Left ventricle myocardium inferior (tissue), 1 donor: ENCODE measurements at regions not wholly inside any gene's neighbourhood (a gene's known extent, or its start where the extent isn't known, plus 50 kb on each side); places are given as distances from the start of the nearest gene placed in this dataset.
"Not testable (repeated sequence)": the region's sequence is repeated elsewhere in the genome, so short reads cannot be mapped to it uniquely, and the experiment has no call there.

ENCODE experiments used
- DNase-seq: peaks from one replicate; pipeline ENCODE4 v3.0.0-alpha.2; 2020
- H3K27ac ChIP-seq: fragments of 200-600 bp; replicated peaks from 2 replicates; pipeline ENCODE4 v1.8.0; 2021
- H3K27me3 ChIP-seq: fragments of 200-600 bp; 2 replicates; pipeline ENCODE4 v1.8.0; 2021; ENCODE audit warnings: low read depth
- H3K36me3 ChIP-seq: fragments of 200-600 bp; 2 replicates; pipeline ENCODE4 v1.8.0; 2021
- H3K4me1 ChIP-seq: fragments of 200-600 bp; 2 replicates; pipeline ENCODE4 v1.8.0; 2021
- H3K4me3 ChIP-seq: fragments of 200-600 bp; 2 replicates; pipeline ENCODE4 v1.8.0; 2021; ENCODE audit warnings: mild to moderate bottlenecking, moderate library complexity
- H3K9me3 ChIP-seq: fragments of 200-600 bp; replicated peaks from 2 replicates; pipeline ENCODE4 v1.8.0; 2021
- intact Hi-C: fragments of 100-400 bp; cut with micrococcal nuclease; formaldehyde crosslinking; loops from one replicate; pipeline ENCODE4 v1.11.0; 2022
- TF ChIP-seq, protein P1 (sequence below): fragments of 200-600 bp; IDR thresholded peaks from 2 replicates; pipeline ENCODE4 v1.8.0; 2021; ENCODE audit warnings: antibody characterized with exemption, mild to moderate bottlenecking, borderline replicate concordance
- donor health status: DM: no; HTN: yes; CAD: no; lungs with severe emphysema.

DNA sequence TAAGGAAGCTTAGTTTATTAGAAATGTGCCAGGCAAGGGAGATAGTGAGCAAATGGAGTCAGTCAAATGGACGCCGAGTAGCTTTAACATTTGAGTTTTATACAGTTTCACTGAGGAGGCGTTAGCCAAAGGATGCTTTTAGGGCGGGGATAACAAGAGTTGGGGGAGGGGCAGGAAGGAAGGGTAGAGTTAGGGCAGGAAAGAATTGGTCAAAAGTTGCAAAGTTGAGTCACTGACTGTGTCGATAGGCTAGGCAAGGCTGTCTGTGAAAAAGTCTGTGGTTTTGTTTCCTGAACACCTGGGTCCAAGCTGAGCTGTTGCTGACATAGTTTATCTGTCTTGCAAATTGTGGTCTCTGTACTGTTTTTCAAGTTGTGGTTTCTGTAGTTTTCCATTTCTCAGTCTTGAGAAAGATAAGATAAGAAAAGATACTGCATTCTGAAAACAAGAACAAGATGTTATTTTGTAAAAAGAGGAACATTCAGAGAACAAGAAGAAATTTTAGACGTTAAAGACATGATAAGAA is 62.6 kb upstream of the RESF1 start:
- TF ChIP-seq, protein P1, sequence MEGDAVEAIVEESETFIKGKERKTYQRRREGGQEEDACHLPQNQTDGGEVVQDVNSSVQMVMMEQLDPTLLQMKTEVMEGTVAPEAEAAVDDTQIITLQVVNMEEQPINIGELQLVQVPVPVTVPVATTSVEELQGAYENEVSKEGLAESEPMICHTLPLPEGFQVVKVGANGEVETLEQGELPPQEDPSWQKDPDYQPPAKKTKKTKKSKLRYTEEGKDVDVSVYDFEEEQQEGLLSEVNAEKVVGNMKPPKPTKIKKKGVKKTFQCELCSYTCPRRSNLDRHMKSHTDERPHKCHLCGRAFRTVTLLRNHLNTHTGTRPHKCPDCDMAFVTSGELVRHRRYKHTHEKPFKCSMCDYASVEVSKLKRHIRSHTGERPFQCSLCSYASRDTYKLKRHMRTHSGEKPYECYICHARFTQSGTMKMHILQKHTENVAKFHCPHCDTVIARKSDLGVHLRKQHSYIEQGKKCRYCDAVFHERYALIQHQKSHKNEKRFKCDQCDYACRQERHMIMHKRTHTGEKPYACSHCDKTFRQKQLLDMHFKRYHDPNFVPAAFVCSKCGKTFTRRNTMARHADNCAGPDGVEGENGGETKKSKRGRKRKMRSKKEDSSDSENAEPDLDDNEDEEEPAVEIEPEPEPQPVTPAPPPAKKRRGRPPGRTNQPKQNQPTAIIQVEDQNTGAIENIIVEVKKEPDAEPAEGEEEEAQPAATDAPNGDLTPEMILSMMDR, result no peak
- Histone ChIP-seq H3K9me3 (peaks cover 6% of the 10 kb centered on the region), H3K4me1 (peaks cover 25% of the 10 kb centered on the region), H3K27me3 (no peaks in the 10 kb centered on the region), H3K36me3 (no peaks in the 10 kb centered on the region), H3K4me3 (no peak overlapping the region), H3K27ac (peak overlapping the region; percentile 77)
- intact Hi-C loops, result no loop called here
- peak; percentile 31 for DNase-seq

DNA sequence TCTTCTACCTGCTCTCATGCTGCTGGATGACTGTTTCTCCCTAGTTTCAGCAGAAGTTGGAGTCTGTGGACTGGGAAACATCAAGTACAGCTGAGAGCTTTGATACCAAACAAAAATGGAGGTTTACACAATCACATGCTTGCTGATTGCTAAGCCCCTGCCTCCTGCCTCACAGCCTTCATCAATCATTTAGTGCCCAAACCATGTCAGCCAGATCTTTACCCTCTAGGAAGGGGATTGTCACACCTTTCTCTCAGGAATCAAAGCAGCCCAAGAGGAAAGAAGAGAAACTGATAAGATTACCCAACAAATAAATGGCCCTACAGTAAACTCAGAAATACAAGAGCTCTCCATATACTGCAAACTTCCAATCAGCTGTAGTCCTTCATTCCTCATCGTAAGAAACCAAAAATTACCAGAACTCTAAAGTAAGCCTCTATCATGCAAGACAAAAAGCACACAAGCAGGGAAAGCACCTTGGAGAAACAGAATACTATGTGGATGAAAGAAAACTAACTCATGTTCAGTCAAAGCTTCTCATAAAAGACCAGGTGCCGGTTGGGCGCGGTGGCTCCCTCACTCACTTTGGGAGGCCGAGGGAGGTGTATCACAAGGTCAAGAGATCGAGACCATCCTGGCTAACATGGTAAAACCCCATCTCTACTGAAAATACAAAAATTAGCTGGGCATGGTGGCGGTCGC is 63.6 kb upstream of the RESF1 start:
- H3K27me3 ChIP-seq, result no peaks in the 10 kb centered on the region

GRCh38 chr12:31890295-31891285 is 68.6 kb upstream of the RESF1 start:
- intact Hi-C loops, result no loop called here
- Histone ChIP-seq H3K9me3 (peaks cover 9% of the 10 kb centered on the region), H3K27ac (no peak overlapping the region)

More for the DNA sequence above, 63.6 kb upstream of the RESF1 start:
- H3K36me3 ChIP-seq, result no peaks in the 10 kb centered on the region
- TF ChIP-seq, protein P1, result no peak
- intact Hi-C loops, result no loop called here
- H3K4me3 ChIP-seq, result no peak overlapping the region
- H3K9me3 ChIP-seq, result peaks cover 6% of the 10 kb centered on the region
- peak overlapping the region; percentile 77 for H3K27ac ChIP-seq
- H3K4me1 ChIP-seq, result peaks cover 25% of the 10 kb centered on the region
- DNase-seq, result no peak

DNA sequence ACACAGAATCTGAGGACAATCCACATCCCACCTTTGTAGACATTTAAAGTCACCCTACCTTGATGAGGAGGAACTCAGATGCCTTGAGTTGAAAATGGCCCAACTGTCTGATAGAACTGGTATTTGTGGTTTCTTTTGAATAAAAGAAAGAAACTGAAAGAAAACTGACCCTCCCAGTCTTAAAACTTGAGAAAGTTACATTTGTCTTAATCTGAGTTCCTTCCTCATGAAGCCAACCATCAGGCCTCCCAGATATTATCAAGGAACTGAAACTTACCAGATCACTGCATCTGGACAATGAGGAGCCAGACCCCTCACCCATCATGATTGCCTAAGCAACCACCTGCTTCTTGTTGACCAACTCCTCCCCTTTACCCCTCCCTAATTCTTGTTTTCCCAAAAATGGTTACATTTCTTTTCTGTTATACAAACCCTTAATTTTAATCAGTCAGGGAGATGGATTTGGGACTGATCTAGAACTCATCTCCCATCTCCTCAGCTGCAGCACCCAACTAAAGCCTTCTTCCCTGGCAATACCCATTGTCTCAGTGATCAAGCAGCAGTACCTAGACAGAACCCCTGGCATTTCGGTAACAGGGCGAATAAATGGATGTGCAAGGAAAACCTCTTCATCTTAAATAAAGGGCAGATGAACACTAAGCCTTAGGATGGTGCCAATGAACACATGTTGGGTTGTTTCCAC is 72.0 kb upstream of the RESF1 start:
- DNase-seq, result no peak
- intact Hi-C loops, result no loop called here
- no peaks in the 10 kb centered on the region for H3K27me3 ChIP-seq
- no peaks in the 10 kb centered on the region for H3K4me1 ChIP-seq
- no peaks in the 10 kb centered on the region for H3K36me3 ChIP-seq
- no peak overlapping the region for H3K4me3 ChIP-seq
- H3K9me3 ChIP-seq, result peaks cover 20% of the 10 kb centered on the region
- H3K27ac ChIP-seq, result peak overlapping the region; percentile 32
- TF ChIP-seq, protein P1, result no peak

More at GRCh38 chr12:31890295-31891285, 68.6 kb upstream of the RESF1 start:
- Histone ChIP-seq H3K4me1 (no peaks in the 10 kb centered on the region), H3K27me3 (no peaks in the 10 kb centered on the region), H3K4me3 (no peak overlapping the region), H3K36me3 (no peaks in the 10 kb centered on the region)
- TF ChIP-seq, protein P1, result no peak
- no peak for DNase-seq

DNA sequence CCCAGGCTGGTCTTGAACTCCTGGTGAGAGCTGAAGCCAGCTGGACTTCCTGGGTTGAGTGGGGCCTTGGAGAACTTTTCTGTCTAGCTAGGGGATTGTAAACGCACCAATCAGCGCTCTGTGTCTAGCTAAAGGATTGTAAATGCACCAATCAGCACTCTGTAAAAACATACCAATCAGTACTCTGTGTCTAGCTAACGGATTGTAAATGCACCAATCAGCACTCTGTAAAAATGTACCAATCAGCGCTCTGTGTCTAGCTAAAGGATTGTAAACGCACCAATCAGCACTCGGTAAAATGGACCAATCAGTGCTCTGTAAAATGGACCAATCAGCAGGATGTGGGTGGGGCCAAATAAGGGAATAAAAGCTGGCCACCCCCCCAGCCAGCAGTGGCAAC is 76.5 kb upstream of the RESF1 start:
- H3K36me3 ChIP-seq, DNase-seq, H3K27ac ChIP-seq, H3K4me1 ChIP-seq, intact Hi-C loops, H3K27me3 ChIP-seq, H3K4me3 ChIP-seq: not testable (repeated sequence)
- H3K9me3 ChIP-seq, result peaks cover 19% of the 10 kb centered on the region
